ENCODE measurements at regions not wholly inside any gene's neighbourhood (a gene's known extent, or its start where the extent isn't known, plus 50 kb on each side); places are given as distances from the start of the nearest gene placed in this dataset.

DNA sequence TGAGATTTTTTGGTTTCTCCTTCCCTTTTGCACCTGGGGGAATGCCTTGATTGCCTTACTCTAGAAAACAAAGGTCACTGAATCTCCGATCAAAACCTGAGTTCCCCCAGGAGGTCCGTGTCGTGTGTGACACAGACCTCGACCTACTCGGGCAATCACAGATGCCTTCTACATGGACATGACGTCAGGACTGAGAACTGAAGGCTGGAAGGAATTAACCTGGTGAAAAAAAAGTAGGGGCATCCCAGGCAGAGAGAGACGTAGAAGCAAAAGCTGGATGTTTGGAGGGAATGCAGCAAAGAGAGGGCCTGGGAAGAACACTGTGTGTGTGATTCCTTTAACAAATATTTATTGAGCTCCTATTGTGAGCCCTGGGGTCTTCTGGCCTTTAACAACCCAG lies 178.0 kb downstream of the PRDM2 start:
- DNase-seq, result no peak

DNA sequence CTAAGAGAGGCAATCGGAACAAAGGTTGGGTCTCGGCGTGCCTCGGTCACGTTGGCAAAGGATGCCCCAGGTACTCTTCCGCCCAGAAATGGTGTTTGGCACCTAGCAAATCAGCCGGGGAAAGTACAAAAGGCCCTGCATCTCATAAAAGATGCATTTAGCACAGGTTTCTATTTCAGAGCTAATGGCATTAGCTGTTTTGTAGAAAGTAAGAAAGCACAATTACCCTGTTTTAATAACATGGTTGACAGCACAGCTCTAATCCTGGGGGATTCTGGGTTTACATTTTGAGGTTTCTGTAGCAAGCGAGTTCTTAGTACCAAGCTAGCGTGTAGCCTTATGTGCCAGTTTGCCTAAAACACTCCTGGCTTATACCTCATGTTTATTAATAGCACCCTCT lies 178.5 kb downstream of the PRDM2 start:
- DNase-seq, result no peak

DNA sequence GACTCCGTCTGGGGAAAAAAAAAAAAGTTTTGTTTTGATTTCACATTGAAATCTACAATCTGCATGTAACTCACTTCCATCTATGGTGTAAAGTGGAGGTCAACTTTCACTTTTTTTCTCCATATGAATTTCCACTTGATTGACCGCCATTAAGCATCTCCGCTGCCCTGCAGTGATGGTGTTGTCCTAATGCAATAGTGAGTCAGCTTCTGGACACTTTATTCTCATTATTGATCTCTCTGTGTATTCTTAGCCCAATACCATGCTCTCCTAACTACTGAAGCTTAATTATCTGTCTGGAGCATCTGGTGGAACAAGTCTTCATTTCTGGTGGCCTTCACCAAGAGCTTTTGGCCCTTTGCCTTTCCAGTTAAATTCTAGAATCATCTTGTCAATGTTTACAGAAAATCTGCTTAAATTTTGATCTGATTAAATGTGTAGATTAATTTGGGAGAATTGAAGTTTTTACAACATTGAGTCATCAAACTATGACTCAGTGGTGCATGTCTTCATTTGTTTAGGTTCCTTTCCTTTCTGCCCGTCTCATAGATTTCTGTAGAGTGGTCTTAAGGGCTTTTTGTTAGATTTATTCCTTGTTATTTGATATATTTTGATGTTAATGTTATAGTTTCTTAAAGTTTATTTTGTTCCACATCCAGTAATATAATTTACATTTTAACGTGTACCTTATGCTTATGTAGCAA lies 181.5 kb downstream of the PRDM2 start:
- no peak for DNase-seq

DNA sequence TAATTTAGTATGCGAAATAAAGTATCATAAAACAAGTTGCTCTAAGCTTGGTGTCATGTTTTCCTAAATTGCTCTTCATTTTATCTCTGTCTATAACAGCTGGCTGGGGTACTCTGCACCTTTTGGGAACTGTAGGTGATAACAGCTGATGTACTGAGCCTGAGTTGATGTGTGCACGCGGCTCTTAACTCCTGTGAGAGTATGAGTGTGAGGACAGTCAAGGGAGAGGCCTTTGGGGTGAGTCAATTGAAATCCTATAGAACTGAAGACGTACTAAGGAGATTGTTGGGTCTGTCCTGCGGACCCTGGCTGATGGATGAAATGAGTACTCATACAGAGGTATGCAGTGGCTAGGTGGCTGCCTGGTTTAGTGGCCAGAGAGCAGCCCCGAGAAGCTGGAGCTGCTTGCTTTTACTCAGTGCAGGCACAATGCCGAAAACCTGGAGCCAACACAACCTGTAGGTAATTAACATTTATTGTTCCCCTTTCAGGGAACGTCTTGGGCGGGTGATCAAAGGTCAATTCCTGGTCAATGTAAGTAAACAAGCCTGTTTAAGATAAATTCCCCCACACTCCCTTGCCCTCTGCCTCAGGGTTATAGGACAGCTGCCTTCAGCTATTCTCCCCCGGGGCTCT lies 188.5 kb downstream of the PRDM2 start:
- DNase-seq, result no peak

DNA sequence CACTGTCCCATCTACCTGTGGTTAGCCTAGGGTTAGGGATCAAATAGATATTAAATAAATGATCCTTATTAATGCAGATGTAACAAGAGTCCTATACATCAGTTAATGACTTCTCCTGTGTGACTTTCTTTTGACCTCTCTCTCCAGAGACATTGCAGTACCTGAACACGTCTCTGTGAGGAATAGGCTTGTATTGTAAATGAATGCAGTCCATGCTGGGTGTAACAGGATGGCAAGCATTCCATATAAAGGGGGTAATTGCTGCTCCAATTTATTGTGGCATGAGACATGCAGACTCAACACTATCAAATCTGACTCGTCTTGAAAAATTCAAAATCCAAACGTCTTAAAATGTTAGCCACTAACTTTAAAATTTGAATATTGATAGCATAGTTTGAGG lies 189.5 kb downstream of the PRDM2 start:
- no peak for DNase-seq

DNA sequence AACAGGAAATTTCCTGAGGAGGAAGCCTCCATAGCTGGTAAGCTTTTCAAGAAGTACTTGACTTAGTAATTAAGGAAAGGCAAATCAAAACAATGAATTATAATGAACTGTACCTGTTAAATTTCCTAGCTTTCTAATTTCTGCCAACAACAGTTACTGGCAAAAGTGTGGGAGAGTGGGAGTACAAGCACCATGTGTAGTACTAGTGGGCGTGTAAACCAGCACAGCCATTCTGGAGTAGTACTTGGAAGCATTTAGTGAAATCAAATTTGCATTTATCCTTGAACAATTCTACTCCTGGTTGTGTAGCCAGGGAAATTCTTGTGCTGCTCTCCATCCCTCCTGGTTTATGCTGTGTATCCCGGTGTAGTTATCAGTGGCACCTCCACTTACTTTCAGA lies 190.8 kb downstream of the PRDM2 start:
- no peak for DNase-seq

DNA sequence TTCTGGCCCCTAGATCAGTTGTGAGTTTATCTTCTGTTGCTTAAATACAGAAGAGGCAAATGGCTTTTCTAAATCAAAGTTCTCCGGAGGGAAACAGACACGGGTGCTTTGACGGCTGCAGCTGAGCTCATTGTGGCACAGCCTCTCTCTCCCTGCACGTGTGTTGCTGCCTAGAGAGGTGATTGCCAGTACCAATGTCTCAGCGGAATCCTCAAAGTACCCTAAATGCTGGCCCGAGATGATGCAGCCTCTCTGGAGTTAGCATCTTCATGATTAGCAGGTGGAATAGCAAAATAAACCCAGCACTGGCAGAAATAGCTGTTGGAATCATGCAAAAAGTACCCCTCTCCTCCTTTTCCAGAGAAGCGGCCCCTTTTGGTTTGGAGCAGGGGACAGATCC lies 192.2 kb downstream of the PRDM2 start:
- no peak for DNase-seq

DNA sequence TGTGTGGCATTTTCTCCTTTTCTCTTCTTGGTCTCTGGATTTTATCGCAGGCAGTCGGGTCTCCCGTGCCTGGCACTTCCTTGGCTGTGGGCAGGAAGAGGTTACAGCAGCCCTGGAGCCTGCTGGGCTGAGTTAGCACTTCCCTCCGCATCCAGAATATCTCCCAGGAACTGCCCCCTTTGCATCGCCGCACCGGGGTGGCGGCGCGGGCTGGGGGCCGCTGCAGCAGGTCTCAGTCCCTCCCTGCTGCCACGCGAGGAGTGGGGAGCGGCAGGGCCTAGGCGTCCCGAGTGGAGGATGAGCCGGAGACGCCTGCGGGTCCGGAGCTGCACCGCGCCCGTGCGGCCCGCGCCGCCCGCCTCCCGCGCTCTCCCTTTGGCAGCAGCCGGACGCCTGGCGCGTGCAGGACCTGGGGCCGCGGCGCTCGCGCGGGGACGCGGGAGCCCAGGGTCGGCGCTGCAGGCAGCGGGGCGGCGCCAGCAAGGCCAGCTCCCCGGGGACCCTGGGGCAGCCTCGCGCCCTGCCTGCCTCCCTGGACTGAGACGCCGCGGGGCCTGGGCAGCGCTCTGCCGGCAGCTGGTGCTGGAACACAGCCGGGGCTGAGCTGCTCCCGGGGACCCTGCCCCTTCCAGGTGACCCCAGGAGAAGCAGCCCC lies 192.8 kb downstream of the PRDM2 start:
- DNase-seq, result no peak

DNA sequence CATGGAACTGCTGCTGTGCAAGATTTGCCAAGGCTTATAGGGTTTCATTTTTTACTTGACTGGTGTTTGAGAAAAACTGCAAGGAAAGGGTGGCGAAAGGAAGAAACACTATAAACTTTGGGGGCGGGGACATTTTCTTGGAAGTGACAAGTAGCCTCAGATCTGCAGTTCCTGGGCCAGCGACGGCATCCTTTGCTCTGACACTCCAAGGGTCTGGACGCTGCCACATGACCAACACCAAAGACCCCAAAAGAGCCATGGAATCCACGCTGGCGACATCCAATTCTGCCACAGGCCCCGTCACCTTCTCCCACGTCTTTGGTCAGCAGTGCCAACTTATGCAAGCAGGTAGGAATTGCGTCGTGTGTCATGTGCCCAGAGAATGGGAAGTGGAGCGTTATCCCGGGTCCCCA lies 193.4 kb downstream of the PRDM2 start:
- no peak for DNase-seq

DNA sequence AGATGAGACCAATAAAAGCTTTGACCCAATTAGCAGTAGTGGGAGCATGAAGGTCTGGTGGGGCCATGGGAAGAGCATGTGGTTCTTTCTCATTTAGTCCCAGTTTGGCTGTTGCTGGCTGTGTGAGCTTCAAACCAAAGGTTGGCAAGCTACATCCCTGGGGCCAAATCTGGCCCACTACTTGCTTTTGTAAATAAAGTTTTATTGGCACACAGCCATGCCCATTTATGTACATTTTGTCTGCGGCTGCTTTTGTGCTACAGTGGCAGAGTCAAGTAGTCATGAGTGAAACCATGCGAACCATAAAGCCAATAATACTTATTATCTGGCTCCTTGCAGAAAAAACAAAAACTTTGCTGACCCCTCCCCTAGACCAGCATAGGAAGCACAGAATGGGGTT lies 196.9 kb downstream of the PRDM2 start:
- DNase-seq, result no peak

DNA sequence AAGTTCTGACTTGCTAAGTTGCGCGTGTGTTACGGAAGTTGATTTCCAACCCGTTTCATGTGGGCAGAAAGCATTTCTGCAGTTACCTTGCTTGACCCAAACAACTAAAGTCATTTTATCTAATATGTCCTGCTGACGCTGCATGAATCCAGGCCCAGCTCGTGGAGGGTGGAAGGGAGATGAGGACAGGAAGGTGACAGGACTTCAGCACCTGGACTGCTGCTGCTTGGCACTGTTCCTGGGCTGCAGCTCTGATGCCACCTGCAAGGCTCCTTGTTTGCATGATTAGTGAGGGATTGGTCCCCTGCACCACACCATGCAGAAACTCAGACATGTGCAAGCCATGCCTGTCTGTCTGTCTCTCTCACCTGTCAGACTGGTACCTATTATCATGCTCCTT lies 198.4 kb downstream of the PRDM2 start:
- no peak for DNase-seq

DNA sequence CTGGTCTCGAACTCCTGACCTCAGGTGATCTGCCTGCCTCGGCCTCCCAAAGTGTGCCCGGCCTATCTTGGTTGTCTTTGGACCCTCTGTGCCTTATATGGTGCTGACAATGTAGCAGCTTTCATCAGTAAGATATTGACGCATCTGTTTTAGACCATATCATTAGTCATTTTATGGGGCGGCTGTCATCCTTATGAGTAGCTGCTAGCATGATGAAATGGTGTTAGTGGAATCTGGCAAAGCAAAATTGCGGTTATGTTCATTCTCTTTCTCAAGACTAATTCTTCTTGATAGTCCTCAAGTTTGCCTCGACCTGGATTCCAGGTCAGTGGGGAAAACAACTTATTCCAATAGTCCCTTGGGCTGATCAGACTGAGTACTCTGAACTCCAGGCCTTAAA lies 199.9 kb downstream of the PRDM2 start:
- DNase-seq, result no peak

DNA sequence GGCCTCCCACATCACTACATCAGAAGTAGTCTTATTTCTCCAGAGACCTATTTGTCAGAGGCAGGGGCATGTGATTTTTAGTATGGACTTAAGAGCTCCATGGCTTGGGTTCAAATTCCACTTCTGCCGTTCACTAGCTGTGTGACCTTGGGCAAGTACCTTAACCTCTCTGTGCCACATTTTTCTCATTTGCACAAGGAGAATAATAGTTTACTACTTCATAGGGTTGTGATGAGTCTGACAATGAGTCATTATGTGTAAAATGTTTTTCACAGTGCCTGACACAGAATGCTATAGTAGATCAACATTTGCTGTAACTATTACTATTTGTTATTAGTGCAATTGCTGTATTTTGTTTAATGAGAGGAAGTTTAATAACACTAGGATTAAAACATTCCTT lies 200.6 kb downstream of the PRDM2 start:
- no peak for DNase-seq

DNA sequence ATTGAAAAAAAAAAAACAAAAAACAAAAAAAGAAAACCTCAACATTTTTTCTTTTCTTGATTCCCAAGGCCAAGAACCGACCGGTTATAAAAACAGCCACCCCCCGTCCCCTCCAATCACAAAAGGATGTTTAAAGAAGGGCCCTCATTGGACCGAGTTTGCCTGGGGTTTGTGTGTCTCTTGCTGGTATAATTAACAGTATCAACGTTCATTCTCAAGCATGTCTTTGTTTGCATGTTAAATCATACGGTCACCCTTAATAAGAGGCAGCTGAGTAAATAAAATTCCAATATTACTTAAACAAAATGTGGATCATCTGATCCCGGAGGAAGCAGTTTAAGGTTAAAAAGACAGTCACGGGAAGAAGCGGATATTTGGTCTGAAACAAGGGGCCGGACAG lies 201.1 kb downstream of the PRDM2 start:
- no peak for DNase-seq

DNA sequence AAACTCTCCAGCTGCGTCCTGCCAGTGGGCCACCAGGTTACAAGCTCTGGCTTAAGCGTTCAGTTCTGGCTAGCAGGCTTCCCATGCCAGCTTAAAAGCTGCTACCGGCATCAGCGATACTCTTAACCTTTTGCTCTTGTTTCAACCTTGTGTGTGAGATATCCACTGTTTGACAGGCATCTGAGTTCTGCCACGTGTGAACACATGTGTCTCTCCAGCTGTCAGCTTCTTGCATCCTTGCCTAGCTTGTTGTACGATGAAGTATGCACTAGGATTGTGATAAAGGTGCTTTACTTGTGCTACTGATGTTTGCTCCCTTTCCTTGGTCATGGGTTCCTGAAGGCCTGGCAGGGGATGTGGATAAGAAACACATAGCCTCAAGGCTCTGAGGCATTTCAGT lies 201.6 kb downstream of the PRDM2 start:
- DNase-seq, result no peak

DNA sequence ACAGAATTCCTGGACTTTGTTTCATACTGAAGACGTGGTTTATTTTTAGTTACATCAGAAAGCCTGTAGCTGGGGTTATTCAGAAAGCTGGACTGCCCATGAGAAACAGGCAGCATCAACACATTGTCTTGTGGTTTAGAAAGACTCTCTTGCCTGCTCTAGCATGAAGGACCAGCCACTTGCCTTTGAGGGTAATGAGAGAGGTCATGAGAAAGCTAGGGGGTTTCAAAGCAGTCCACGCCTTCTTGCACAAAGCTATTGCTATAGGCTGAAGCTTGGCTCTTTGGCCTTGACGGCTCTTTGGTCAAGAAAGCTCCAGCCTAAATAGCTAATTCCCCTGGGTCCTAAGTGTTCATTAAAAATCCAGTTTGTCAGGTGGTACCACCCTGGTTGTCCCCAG lies 208.1 kb downstream of the PRDM2 start:
- no peak for DNase-seq

DNA sequence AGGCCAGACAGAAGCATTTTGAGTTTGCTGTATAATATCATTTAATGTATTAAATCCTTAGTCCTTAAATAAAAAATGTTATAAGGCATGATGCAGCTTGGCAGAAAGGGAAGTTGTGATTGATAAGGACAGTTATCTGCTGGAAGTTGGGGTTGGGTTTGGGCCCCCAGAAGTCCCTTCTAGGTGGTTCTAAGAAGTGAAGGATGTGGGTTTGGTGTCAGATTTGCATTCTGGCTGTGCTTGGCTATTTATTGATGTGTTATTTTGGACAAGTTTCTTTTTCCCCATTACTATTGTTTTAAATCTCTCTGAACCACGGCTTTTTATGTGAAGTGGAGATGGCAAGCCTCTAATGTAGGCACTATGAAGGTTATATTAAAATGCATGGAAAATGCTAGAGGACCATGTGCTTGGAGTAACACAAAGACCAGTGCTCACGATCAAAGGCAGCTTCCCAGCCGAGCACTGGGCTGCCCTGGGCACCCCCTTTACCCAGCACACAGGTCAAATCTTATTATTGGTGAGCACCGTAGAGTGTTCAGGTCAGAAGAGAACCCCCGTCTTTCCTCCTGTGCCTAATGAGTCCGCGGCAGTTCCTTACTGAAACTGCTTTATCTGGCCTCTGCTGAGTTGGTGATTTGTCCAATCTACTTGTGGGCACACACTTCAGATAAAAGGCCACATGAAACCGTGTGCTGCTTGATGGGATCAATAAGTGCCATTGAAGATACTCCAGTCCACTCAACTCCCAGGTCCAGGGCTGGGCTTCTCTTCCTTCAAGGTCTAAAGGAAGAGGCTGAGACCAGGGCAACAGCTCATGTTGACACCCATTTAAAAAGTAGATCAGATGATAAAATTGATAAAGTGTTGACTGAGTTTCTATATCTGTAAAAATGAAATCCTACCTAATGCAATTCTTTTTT lies 212.0 kb downstream of the PRDM2 start:
- DNase-seq, result no peak

DNA sequence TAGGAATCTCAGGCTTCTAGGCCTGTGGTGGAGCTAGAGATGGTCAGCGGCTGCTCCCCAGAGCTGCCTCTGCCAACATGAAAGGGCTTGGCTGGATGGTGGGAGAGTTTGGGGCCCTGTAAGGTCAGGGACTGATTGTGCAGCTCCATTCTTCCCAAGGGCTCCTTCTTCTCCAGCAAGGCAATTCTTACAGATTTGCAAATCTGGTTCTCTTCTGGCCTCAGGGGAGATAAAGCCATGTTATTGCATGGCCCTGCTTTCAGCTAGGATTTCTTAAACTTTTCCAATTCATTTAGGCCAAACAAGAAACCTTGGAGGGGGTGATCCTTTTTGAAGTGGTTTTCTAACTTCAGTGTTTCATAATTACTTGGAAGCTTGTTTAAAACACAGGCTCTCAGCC lies 213.4 kb downstream of the PRDM2 start:
- no peak for DNase-seq

DNA sequence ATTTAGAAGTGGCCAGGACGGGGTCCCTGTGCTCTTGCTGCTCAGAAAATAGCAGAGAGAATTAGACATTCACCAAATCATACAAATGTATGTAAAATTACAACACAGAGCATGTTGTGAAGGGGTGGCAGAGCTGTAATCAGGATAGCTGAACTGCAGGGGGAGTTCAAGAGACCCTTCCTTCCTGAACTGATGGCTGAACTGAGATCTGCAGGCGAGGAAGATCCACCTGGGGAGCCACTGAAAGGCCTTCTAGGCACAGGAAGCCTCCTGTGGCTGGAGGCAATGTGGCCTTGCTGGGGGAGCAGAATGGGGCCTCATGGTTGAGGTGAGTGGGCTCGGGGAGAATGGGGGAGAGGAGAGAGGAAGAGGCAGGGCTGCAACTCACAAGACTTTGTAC lies 216.5 kb downstream of the PRDM2 start:
- no peak for DNase-seq

DNA sequence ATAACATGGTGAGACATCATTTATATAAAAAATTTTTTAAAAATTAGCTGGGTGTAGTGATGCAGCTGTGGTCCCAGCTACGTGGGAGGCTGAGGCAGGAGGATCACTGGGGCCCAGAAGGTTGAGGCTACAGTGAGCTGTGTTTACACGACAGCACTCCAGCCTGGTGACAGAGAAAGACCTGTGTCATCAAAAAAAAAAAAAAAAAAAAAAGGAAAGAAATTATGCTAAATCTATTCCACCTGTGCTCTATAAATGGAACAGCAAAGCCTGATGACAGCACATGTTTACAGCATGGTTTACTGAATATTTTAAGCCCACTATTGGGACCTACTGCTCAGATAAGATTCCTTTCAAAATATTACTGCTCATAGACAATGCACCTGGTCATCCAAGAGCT lies 217.6 kb downstream of the PRDM2 start:
- no peak for DNase-seq

DNA sequence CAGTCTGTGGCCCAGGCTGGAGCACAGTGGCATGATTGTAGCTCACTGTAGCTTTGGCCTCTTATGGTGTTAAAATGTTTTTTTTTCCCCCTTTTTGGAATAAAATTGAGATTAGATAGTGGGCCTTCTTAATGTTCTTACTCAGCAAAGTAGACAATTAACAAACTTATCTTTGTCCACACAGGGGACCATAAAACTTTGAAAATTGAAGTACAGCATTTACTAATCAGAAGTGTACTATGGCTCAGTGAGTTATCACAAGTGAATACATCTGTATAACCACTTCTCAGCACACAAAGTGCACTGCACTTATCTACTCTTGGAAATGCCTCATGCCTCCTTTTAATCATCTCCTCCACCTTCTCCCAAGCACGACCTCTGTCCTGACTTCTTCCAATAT lies 218.9 kb downstream of the PRDM2 start:
- DNase-seq, result no peak

DNA sequence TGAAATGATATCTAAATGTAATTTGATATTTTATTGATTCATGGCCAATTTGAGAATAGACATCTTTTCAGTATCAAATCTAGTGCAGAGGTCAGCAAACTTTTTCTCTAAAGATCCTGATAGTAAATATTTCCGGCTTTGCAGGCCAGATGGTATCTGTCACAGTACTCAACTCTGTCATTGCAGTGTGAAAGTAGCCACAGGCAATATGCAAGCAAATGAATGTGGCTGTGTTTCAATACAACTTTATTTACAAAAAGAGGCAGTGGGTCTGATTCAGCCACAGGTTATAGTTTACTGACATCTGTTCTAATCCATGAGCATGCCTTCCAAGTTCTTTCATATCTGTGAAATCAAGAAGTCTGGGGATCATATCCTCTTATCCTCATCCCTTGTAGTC lies 221.2 kb downstream of the PRDM2 start:
- DNase-seq, result no peak

DNA sequence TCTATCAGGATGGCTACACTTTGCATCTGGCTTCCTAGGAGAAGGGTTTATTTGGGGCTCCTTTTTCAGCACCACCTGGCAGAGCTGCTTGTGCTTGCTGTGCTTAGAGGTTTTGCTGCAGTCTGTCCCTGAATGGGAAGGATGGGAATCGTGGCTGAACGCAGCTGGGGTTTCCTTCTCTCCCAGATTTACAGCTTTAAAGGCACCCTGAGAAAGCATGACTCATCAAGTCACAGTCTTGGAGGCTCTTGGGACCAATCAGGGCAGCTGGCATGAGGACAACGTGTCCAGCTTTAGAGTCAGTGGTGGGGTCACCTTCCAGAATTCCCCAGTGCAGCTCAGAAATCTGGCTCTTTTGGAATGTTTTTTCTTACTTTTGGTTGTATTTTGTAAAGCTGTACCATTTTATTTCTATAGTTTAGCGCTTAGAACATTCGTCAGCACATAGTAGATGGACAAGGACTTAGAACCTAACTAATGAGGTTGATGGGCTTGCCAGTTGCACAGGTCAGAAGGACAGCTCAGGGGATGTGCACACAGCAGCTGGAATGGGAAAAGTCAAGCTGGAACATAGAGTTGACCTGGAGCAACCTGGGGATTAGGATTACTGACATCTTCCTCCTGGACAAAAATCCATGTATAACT lies 222.6 kb downstream of the PRDM2 start:
- DNase-seq, result no peak
